GM12878 (cell line): ENCODE measurements at regions not wholly inside any gene's neighbourhood (a gene's known extent, or its start where the extent isn't known, plus 50 kb on each side); places are given as distances from the start of the nearest gene placed in this dataset.

ENCODE experiments used
- ATAC-seq: fragments of 200-7000 bp; cut with Tn5 transposase; 3 replicates; pipeline ENCODE4 v1.9.1; 2020; ENCODE audit warnings: mild to moderate bottlenecking, moderate library complexity
- BruUV-seq: library from RNA; stranded (reverse); fragments of 400-500 nt; replicated peaks from 2 replicates; lab custom pipeline; 2021; lab: Mats Ljungman, UMichigan
- CTCF ChIA-PET: fragments of 300-600 bp; sonication (Branson Sonifier 250); formaldehyde crosslinking; extraction: SDS; loops from one replicate; lab custom pipeline; 2021; ENCODE audit warnings: inconsistent platforms; lab: Yijun Ruan, JAX
- POLR2A ChIA-PET: fragments of 350-600 bp; formaldehyde crosslinking; extraction: SDS; loops from one replicate; lab custom pipeline; 2021; ENCODE audit warnings: inconsistent platforms; lab: Charles Lee
- RAD21 ChIA-PET: fragments of 300-600 bp; sonication (Branson Sonifier 250); formaldehyde crosslinking; loops from one replicate; lab custom pipeline; 2023; ENCODE audit warnings: antibody characterized with exemption; ENCODE audit not compliant: unreplicated experiment; lab: Charles Lee
- SMC1A ChIA-PET: fragments of 300-600 bp; sonication (Branson Sonifier 250); formaldehyde crosslinking; loops from one replicate; lab custom pipeline; 2023; ENCODE audit not compliant: unreplicated experiment, uncharacterized antibody; lab: Charles Lee
- DNase-seq: peaks from one replicate; pipeline ENCODE4 v3.0.0-alpha.2; 2011; ENCODE audit warnings: low read depth, low spot score
- FAIRE-seq: peaks from 3 replicates; lab custom pipeline; 2011; peaks lifted over from hg19 to GRCh38; lab: Jason Lieb, UNC
- H2AFZ ChIP-seq: 2 replicates; pipeline ENCODE4 v1.6.0; 2011; ENCODE audit warnings: low read depth, low read length, control low read depth; ENCODE audit not compliant: control insufficient read depth
- H3K27ac ChIP-seq: 2 replicates; pipeline ENCODE4 v1.5.1; 2011; ENCODE audit warnings: control low read depth; ENCODE audit not compliant: control insufficient read depth, insufficient read depth
- H3K27me3 ChIP-seq, 2 experiments: replicated peaks in 1 of 2; 2 replicates each; pipeline versions ENCODE4 v1.6.0 to v1.6.1; 2011; ENCODE audit warnings: low read length in 1 of 2; ENCODE audit not compliant: control insufficient read depth in 2 of 2, insufficient read depth in 2 of 2
- H3K36me3 ChIP-seq, 2 experiments: 2 replicates each; pipeline ENCODE4 v1.5.1; 2011; ENCODE audit warnings: low read length in 1 of 2; ENCODE audit not compliant: control insufficient read depth in 2 of 2, insufficient read depth in 2 of 2
- H3K4me1 ChIP-seq: 2 replicates; pipeline ENCODE4 v1.6.1; 2011; ENCODE audit warnings: mild to moderate bottlenecking, low read length, moderate library complexity, mixed read lengths; ENCODE audit not compliant: control insufficient read depth, insufficient read depth
- H3K4me2 ChIP-seq: 2 replicates; pipeline ENCODE4 v1.6.0; 2011; ENCODE audit warnings: control low read depth; ENCODE audit not compliant: control insufficient read depth, insufficient read depth
- H3K4me3 ChIP-seq: fragments of 200-600 bp; sonication (generic); 2 replicates; pipeline ENCODE4 v1.5.1; 2016
- H3K79me2 ChIP-seq: 2 replicates; pipeline ENCODE4 v1.6.0; 2011; ENCODE audit warnings: low read length; ENCODE audit not compliant: control insufficient read depth, insufficient read depth
- H3K9ac ChIP-seq: 2 replicates; pipeline ENCODE4 v1.8.0; 2011; ENCODE audit warnings: low read length, control low read depth, mixed read lengths; ENCODE audit not compliant: control insufficient read depth, insufficient read depth
- H3K9me3 ChIP-seq: replicated peaks from 3 replicates; pipeline ENCODE4 v1.5.1; 2011; ENCODE audit warnings: mild to moderate bottlenecking, low read length; ENCODE audit not compliant: control insufficient read depth, insufficient read depth
- H4K20me1 ChIP-seq: 2 replicates; pipeline ENCODE4 v1.6.0; 2011; ENCODE audit not compliant: control insufficient read depth, insufficient read depth
- BCL11A ChIP-seq: IDR thresholded peaks from 2 replicates; pipeline ENCODE4 v1.6.1; 2011; ENCODE audit warnings: low read depth, low read length
- DPF2 ChIP-seq: fragments of 450-650 bp; IDR thresholded peaks from 2 replicates; pipeline ENCODE4 v1.6.1; 2017; ENCODE audit warnings: mild to moderate bottlenecking
- IKZF1 ChIP-seq: fragments of 450-650 bp; conservative IDR thresholded peaks from 2 replicates; pipeline ENCODE4 v1.6.1; 2017; ENCODE audit warnings: antibody characterized with exemption, mild to moderate bottlenecking
- IKZF2 ChIP-seq, 2 experiments: fragments of 450-650 bp; IDR thresholded peaks; 2 replicates each; pipeline ENCODE4 v1.6.1; 2017; ENCODE audit warnings: mild to moderate bottlenecking in 2 of 2, moderate library complexity in 2 of 2
- IRF4 ChIP-seq: IDR thresholded peaks from 2 replicates; pipeline ENCODE4 v1.6.1; 2011; ENCODE audit warnings: low read depth, low read length
- ZBTB33 ChIP-seq: fragments of 450-650 bp; IDR thresholded peaks from 2 replicates; pipeline ENCODE4 v1.6.1; 2017; ENCODE audit warnings: mild to moderate bottlenecking
- WGBS: methylation state at CpG from one replicate; pipeline ENCODE4 v1.1.6; 2016; ENCODE audit warnings: low lambda C conversion rate; ENCODE audit not compliant: insufficient replicate concordance, insufficient coverage; ENCODE audit errors: missing lambda C conversion rate; 5-methylcytosine and 5-hydroxymethylcytosine counted together
- in situ Hi-C: fragments of 300-500 bp; cut with MboI; formaldehyde crosslinking; loops from 9 replicates; pipeline ENCODE4 v1.14.3; 2018; ENCODE audit warnings: mixed read lengths
- intact Hi-C: fragments of 100-400 bp; cut with micrococcal nuclease; formaldehyde crosslinking; loops from one replicate; pipeline ENCODE4 v1.14.2; 2022; ENCODE audit not compliant: unreplicated experiment

- H3K4me2 ChIP-seq, result no peak overlapping the region
- DNase-seq, result no peak
- intact Hi-C loops, result no loop called here
- H4K20me1 ChIP-seq, result no peaks in the 10 kb centered on the region
- H3K27ac ChIP-seq, result no peak overlapping the region
- 16% methylated on average over 3 of the region's 3 CpGs for WGBS
- ATAC-seq, result peak; percentile 31; the same call in 2 of the 3 replicates
- no peak overlapping the region for H3K9ac ChIP-seq
- ChIA-PET POLR2A (no interaction called here), CTCF (interaction anchor here (0.6 to 1.2 kb wide), 4 partner anchors 14 to 150 kb away, joined by 3 read pairs; no protein-coding TSS in a partner anchor), RAD21 (interaction anchor here (1.1 kb wide), 1 partner anchor 167 kb away, joined by 3 read pairs; no protein-coding TSS in a partner anchor), SMC1A (interaction anchor here (1.6 to 1.9 kb wide), 2 partner anchors 9 to 14 kb away, joined by 3 to 9 read pairs; no protein-coding TSS in a partner anchor)
- FAIRE-seq, result no peak
- H2AFZ ChIP-seq, result no peak overlapping the region
- H3K4me3 ChIP-seq, result no peak overlapping the region
- no TSS peak for BruUV-seq
- no peaks in the 10 kb centered on the region for H3K4me1 ChIP-seq
- TF ChIP-seq IKZF1, result peak; percentile 73
- TF ChIP-seq BCL11A, result no peak
- 0 out of 2 replicates have a peak, but pooled peaks have one; percentile 24 for TF ChIP-seq IRF4
- TF ChIP-seq ZBTB33, result no peak
- 0 out of 2 replicates have a peak, but pooled peaks have one; percentile 24 for TF ChIP-seq DPF2
- TF ChIP-seq IKZF2 (IDR thresholded peaks at IDR 0.05), result peak; percentile 68 to 72
- in situ Hi-C loops, result no loop called here
- no peaks in the 10 kb centered on the region for H3K79me2 ChIP-seq
- H3K36me3 ChIP-seq, result no peaks in the 10 kb centered on the region
- no peaks in the 10 kb centered on the region for H3K9me3 ChIP-seq
- no peaks in the 10 kb centered on the region for H3K27me3 ChIP-seq
These were observed 177.3 kb upstream of the GORAB start for GRCh38 chr1:170354690-170355089.
